ENCODE measurements at regions not wholly inside any gene's neighbourhood (a gene's known extent, or its start where the extent isn't known, plus 50 kb on each side); places are given as distances from the start of the nearest gene placed in this dataset.

DNA sequence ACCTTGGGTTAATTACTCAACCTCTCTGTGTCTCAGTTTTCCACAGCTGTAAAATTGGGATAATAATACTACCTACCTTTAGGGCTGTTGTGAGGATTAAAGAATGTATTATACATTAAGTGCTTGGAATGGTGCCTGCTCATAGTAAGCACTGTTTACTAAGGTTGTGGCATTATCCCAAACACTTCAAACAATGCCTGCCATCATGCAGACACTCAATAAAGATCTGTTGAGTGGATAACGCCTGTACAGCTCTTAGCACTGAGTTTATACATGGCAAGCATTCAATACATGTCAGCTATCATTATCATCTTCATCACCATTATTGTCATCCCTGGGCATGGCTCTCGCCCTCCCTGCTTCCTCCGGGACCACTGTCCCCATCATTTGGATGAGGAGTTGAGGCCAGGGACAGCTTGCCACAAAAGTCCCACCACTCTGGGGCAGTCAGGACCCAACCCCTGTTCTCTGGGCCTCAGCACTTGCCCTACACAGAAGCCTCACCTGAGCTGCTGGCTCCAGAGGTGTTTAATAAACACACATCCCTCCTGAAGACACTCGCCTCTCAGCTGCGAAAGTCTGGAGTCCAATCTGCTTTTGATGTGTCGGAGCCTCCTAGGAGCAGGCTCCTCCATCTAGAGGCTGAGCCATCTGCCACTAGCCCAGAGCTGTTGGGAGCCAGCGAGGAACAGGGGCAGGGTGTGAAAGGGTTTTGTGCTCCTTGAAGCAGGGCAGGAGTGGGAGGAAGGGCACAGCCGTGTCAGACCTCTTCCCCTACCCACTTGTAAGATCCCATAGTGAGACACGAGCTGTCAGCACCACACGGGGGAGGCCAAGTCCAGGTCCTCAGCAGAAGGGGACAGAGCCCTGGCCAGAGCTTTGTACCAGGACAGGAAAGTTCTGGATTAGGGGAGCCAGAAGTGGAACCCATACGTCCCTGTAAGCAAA lies 80.9 kb upstream of the ZC3H12A start:
- TF ChIP-seq EZH2phosphoT487 (IDR thresholded peaks at IDR 0.05; ENCODE audit: unreplicated experiment): no peak
- TF ChIP-seq, protein P1, sequence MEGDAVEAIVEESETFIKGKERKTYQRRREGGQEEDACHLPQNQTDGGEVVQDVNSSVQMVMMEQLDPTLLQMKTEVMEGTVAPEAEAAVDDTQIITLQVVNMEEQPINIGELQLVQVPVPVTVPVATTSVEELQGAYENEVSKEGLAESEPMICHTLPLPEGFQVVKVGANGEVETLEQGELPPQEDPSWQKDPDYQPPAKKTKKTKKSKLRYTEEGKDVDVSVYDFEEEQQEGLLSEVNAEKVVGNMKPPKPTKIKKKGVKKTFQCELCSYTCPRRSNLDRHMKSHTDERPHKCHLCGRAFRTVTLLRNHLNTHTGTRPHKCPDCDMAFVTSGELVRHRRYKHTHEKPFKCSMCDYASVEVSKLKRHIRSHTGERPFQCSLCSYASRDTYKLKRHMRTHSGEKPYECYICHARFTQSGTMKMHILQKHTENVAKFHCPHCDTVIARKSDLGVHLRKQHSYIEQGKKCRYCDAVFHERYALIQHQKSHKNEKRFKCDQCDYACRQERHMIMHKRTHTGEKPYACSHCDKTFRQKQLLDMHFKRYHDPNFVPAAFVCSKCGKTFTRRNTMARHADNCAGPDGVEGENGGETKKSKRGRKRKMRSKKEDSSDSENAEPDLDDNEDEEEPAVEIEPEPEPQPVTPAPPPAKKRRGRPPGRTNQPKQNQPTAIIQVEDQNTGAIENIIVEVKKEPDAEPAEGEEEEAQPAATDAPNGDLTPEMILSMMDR (conservative IDR thresholded peaks at IDR 0.05; ENCODE audit: low read depth in 2 of 2): no peak
- TF ChIP-seq, protein P2, sequence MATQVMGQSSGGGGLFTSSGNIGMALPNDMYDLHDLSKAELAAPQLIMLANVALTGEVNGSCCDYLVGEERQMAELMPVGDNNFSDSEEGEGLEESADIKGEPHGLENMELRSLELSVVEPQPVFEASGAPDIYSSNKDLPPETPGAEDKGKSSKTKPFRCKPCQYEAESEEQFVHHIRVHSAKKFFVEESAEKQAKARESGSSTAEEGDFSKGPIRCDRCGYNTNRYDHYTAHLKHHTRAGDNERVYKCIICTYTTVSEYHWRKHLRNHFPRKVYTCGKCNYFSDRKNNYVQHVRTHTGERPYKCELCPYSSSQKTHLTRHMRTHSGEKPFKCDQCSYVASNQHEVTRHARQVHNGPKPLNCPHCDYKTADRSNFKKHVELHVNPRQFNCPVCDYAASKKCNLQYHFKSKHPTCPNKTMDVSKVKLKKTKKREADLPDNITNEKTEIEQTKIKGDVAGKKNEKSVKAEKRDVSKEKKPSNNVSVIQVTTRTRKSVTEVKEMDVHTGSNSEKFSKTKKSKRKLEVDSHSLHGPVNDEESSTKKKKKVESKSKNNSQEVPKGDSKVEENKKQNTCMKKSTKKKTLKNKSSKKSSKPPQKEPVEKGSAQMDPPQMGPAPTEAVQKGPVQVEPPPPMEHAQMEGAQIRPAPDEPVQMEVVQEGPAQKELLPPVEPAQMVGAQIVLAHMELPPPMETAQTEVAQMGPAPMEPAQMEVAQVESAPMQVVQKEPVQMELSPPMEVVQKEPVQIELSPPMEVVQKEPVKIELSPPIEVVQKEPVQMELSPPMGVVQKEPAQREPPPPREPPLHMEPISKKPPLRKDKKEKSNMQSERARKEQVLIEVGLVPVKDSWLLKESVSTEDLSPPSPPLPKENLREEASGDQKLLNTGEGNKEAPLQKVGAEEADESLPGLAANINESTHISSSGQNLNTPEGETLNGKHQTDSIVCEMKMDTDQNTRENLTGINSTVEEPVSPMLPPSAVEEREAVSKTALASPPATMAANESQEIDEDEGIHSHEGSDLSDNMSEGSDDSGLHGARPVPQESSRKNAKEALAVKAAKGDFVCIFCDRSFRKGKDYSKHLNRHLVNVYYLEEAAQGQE (IDR thresholded peaks at IDR 0.05; ENCODE audit: unreplicated experiment): no peak
